ENCODE measurements at regions not wholly inside any gene's neighbourhood (a gene's known extent, or its start where the extent isn't known, plus 50 kb on each side); places are given as distances from the start of the nearest gene placed in this dataset.

GRCh38 chr11:69884286-69884685 lies 65.1 kb upstream of the FGF3 start:
- H3K4me2 ChIP-seq = no peak overlapping the region
- no peaks in the 10 kb centered on the region for H3K9me2 ChIP-seq (replicated peaks; ENCODE audit: insufficient read depth)
- no peaks in the 10 kb centered on the region for H3K4me1 ChIP-seq (ENCODE audit: insufficient read depth)
- no peak overlapping the region for H3K27ac ChIP-seq
- H2AFZ ChIP-seq = no peak overlapping the region
- H3K27me3 ChIP-seq = peaks cover 6% of the 10 kb centered on the region
- H3K79me2 ChIP-seq = no peaks in the 10 kb centered on the region
- no peaks in the 10 kb centered on the region for H3K36me3 ChIP-seq (replicated peaks; ENCODE audit: insufficient read depth, low read depth)
- no peak overlapping the region for H3K4me3 ChIP-seq
- DNase-seq (ENCODE audit: low spot score) = no peak
- WGBS (ENCODE audit: low lambda C conversion rate, missing lambda C conversion rate) = 93% methylated on average over 10 of the region's 10 CpGs
- TF ChIP-seq EZH2 (IDR thresholded peaks at IDR 0.05; ENCODE audit: borderline replicate concordance) = no peak
- no peak for TF ChIP-seq EZH2phosphoT487 (IDR thresholded peaks at IDR 0.05; ENCODE audit: low read depth, severe bottlenecking, unreplicated experiment)
- TF ChIP-seq, protein P1, sequence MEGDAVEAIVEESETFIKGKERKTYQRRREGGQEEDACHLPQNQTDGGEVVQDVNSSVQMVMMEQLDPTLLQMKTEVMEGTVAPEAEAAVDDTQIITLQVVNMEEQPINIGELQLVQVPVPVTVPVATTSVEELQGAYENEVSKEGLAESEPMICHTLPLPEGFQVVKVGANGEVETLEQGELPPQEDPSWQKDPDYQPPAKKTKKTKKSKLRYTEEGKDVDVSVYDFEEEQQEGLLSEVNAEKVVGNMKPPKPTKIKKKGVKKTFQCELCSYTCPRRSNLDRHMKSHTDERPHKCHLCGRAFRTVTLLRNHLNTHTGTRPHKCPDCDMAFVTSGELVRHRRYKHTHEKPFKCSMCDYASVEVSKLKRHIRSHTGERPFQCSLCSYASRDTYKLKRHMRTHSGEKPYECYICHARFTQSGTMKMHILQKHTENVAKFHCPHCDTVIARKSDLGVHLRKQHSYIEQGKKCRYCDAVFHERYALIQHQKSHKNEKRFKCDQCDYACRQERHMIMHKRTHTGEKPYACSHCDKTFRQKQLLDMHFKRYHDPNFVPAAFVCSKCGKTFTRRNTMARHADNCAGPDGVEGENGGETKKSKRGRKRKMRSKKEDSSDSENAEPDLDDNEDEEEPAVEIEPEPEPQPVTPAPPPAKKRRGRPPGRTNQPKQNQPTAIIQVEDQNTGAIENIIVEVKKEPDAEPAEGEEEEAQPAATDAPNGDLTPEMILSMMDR (IDR thresholded peaks at IDR 0.05; ENCODE audit: poor library complexity) = no peak
- no peaks in the 10 kb centered on the region for H3K9me3 ChIP-seq (ENCODE audit: low read depth)
- H4K20me1 ChIP-seq (ENCODE audit: insufficient read depth, poor library complexity, severe bottlenecking) = no peaks in the 10 kb centered on the region

DNA sequence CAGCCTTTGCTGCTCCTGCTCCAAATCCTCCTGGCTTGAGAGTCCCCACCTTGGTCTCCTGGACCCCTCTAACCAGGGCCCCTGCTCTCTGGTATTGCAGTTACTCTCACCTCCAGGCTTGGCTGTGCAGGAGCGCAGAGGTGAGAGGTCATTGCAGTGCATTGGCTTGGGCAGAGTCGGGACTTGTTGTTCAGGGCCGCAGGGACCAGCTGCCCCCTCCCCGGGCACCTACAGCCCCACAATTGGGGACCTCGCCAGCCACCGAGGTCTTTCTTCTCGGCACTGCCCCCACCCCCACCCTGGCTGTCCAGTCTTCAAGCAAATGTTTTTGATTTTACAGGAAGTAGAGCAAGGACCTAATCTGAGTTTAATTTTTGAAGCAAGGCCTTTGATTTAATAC lies 65.5 kb upstream of the FGF3 start:
- 79% methylated on average over 7 of the region's 7 CpGs for WGBS (ENCODE audit: low lambda C conversion rate, missing lambda C conversion rate)
- DNase-seq (ENCODE audit: low spot score) = no peak
- Histone ChIP-seq H3K9me3 (ENCODE audit: low read depth) (no peaks in the 10 kb centered on the region), H3K4me2 (no peak overlapping the region), H3K27ac (no peak overlapping the region), H2AFZ (no peak overlapping the region), H3K9me2 (replicated peaks; ENCODE audit: insufficient read depth) (no peaks in the 10 kb centered on the region), H3K4me3 (no peak overlapping the region), H4K20me1 (ENCODE audit: insufficient read depth, poor library complexity, severe bottlenecking) (no peaks in the 10 kb centered on the region), H3K79me2 (no peaks in the 10 kb centered on the region), H3K27me3 (peaks cover 11% of the 10 kb centered on the region), H3K36me3 (replicated peaks; ENCODE audit: insufficient read depth, low read depth) (no peaks in the 10 kb centered on the region), H3K4me1 (ENCODE audit: insufficient read depth) (no peaks in the 10 kb centered on the region)
- TF ChIP-seq EZH2phosphoT487 (IDR thresholded peaks at IDR 0.05; ENCODE audit: low read depth, severe bottlenecking, unreplicated experiment) = no peak
- TF ChIP-seq EZH2 (IDR thresholded peaks at IDR 0.05; ENCODE audit: borderline replicate concordance) = no peak
- TF ChIP-seq, protein P1 (IDR thresholded peaks at IDR 0.05; ENCODE audit: poor library complexity) = no peak

- H3K9me3 ChIP-seq (ENCODE audit: low read depth) = no peaks in the 10 kb centered on the region
- DNase-seq (ENCODE audit: low spot score) = no peak
- no peak overlapping the region for H3K4me3 ChIP-seq
- H3K36me3 ChIP-seq (replicated peaks; ENCODE audit: insufficient read depth, low read depth) = no peaks in the 10 kb centered on the region
- no peaks in the 10 kb centered on the region for H4K20me1 ChIP-seq (ENCODE audit: insufficient read depth, poor library complexity, severe bottlenecking)
- WGBS (ENCODE audit: low lambda C conversion rate, missing lambda C conversion rate) = 91% methylated on average over 2 of the region's 2 CpGs
- no peaks in the 10 kb centered on the region for H3K79me2 ChIP-seq
- no peak overlapping the region for H3K4me2 ChIP-seq
- H3K27me3 ChIP-seq = peaks cover 21% of the 10 kb centered on the region
- H3K9me2 ChIP-seq (replicated peaks; ENCODE audit: insufficient read depth) = no peaks in the 10 kb centered on the region
- no peak overlapping the region for H2AFZ ChIP-seq
- H3K27ac ChIP-seq = no peak overlapping the region
- no peaks in the 10 kb centered on the region for H3K4me1 ChIP-seq (ENCODE audit: insufficient read depth)
- TF ChIP-seq, protein P1 (IDR thresholded peaks at IDR 0.05; ENCODE audit: poor library complexity) = no peak
- TF ChIP-seq EZH2 (IDR thresholded peaks at IDR 0.05; ENCODE audit: borderline replicate concordance) (no peak), EZH2phosphoT487 (IDR thresholded peaks at IDR 0.05; ENCODE audit: low read depth, severe bottlenecking, unreplicated experiment) (no peak)
Observed at GRCh38 chr11:69887330-69887729, 68.1 kb upstream of the FGF3 start.

All from hepatocyte (in vitro differentiated cells).